Upper lobe of right lung (tissue), 1 donor: ENCODE measurements at regions not wholly inside any gene's neighbourhood (a gene's known extent, or its start where the extent isn't known, plus 50 kb on each side); places are given as distances from the start of the nearest gene placed in this dataset.

ENCODE experiments used
- ATAC-seq: fragments of 200-7000 bp; cut with Tn5 transposase; one replicate; pipeline ENCODE4 v1.9.1; 2020; ENCODE audit warnings: mild to moderate bottlenecking, moderate library complexity
- DNase-seq: peaks from one replicate; pipeline ENCODE4 v3.0.0-alpha.2; 2020
- H3K27ac ChIP-seq: fragments of 200-600 bp; one replicate; pipeline ENCODE4 v1.8.0; 2022
- H3K27me3 ChIP-seq: fragments of 200-600 bp; one replicate; pipeline ENCODE4 v1.8.0; 2022; ENCODE audit warnings: mild to moderate bottlenecking
- H3K36me3 ChIP-seq: fragments of 200-600 bp; one replicate; pipeline ENCODE4 v1.8.0; 2022
- H3K4me1 ChIP-seq: fragments of 200-600 bp; one replicate; pipeline ENCODE4 v1.8.0; 2022
- H3K4me3 ChIP-seq: fragments of 200-600 bp; one replicate; pipeline ENCODE4 v1.8.0; 2022; ENCODE audit warnings: mild to moderate bottlenecking
- H3K9me3 ChIP-seq: fragments of 200-600 bp; one replicate; pipeline ENCODE4 v1.8.0; 2022
- intact Hi-C: fragments of 100-400 bp; cut with DNase I; formaldehyde crosslinking; loops from one replicate; pipeline ENCODE4 v1.11.0; 2022
- TF ChIP-seq, protein P1 (sequence below): fragments of 200-600 bp; IDR thresholded peaks from one replicate; pipeline ENCODE4 v1.8.0; 2022; ENCODE audit warnings: antibody characterized with exemption
- donor health status: DM: no; HTN: yes; CAD: no; lungs with severe emphysema.

DNA sequence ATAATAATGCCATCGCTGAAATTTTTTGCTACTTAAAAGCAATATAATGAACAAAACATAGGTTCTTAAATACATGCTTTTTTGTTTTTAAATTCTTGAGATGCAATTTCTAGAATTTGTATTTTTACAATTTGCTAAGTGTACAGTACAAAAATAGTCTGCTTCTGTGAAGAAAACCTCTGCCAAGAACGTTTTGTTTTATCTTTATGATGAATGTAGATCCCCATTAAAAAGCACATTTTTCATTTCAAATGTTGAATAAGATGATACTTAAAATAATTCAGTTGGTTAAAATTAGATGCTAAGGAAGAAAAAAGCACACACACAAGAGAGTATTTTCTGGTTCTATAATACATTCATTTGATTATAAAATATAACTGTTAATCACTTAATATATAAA, 1358.5 kb upstream of the CITED2 start:
- no peak overlapping the region for H3K4me3 ChIP-seq
- H3K27me3 ChIP-seq: no peaks in the 10 kb centered on the region
- DNase-seq (no peak), ATAC-seq (no peak)
- intact Hi-C loops: no loop called here
- no peaks in the 10 kb centered on the region for H3K9me3 ChIP-seq
- H3K36me3 ChIP-seq: no peaks in the 10 kb centered on the region
- no peaks in the 10 kb centered on the region for H3K4me1 ChIP-seq
- TF ChIP-seq, protein P1, sequence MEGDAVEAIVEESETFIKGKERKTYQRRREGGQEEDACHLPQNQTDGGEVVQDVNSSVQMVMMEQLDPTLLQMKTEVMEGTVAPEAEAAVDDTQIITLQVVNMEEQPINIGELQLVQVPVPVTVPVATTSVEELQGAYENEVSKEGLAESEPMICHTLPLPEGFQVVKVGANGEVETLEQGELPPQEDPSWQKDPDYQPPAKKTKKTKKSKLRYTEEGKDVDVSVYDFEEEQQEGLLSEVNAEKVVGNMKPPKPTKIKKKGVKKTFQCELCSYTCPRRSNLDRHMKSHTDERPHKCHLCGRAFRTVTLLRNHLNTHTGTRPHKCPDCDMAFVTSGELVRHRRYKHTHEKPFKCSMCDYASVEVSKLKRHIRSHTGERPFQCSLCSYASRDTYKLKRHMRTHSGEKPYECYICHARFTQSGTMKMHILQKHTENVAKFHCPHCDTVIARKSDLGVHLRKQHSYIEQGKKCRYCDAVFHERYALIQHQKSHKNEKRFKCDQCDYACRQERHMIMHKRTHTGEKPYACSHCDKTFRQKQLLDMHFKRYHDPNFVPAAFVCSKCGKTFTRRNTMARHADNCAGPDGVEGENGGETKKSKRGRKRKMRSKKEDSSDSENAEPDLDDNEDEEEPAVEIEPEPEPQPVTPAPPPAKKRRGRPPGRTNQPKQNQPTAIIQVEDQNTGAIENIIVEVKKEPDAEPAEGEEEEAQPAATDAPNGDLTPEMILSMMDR: no peak
- no peak overlapping the region for H3K27ac ChIP-seq

DNA sequence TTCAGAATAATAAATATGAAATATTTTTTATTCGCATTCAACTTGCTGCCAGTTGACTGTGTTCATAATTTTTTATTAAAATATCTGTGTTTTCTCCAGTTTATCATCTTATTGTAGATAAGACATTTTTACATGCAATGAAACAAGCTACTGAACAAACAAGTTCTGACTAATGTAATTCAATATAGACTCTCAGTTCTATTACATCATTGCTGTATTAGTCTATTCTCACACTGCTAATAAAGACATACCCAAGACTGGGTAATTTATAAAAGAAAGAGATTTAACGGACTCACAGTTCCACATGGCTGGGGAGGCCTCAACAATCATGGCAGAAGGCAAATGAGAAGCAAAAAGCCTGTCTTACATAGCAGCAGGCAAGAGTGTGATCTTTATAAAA, 1357.7 kb upstream of the CITED2 start:
- TF ChIP-seq, protein P1: no peak
- DNase-seq (no peak), ATAC-seq (no peak)
- Histone ChIP-seq H3K36me3 (no peaks in the 10 kb centered on the region), H3K27ac (no peak overlapping the region), H3K9me3 (no peaks in the 10 kb centered on the region), H3K4me3 (no peak overlapping the region), H3K27me3 (no peaks in the 10 kb centered on the region), H3K4me1 (no peaks in the 10 kb centered on the region)
- intact Hi-C loops: no loop called here

DNA sequence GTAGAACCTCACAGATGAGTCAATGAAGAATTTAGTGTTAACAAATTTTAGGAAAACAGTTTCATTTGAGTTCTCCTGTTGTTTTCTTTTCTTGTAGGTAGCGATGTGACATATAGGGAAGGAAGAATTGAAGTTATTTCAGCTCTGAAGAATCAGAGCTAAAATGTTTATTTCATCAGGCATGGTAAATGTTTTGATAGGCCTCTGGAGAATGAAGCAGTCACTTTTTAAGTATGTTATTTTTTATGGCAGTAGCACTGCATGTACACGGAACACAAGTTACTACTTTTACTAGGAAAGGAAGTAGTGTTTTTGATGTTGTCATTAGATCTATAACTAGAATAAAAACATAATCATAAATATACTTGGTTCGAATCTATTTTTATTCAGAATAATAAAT, 1357.3 kb upstream of the CITED2 start:
- no peaks in the 10 kb centered on the region for H3K36me3 ChIP-seq
- H3K27ac ChIP-seq: no peak overlapping the region
- H3K9me3 ChIP-seq: no peaks in the 10 kb centered on the region
- H3K27me3 ChIP-seq: no peaks in the 10 kb centered on the region
- ATAC-seq (no peak), DNase-seq (no peak)
- TF ChIP-seq, protein P1: no peak
- H3K4me3 ChIP-seq: no peak overlapping the region
- no peaks in the 10 kb centered on the region for H3K4me1 ChIP-seq
- intact Hi-C loops: no loop called here

DNA sequence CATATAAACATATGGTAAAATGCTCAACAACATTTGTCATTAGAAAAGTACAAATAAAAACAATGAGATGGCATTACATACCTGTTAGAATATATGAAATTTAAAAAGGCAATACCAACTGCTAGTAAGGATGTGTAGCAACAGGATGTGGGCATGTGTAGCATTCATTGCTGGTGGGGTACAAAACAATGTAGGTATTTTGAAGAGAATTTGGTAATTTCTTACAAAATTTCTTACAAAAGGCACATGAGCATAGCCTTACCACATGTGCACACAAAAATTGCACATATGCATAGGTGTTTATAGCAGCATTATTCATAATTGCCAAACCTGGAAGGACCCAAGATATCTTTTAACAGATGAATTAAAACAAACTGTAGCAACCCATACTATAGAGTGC, 1355.1 kb upstream of the CITED2 start:
- H3K27me3 ChIP-seq: no peaks in the 10 kb centered on the region
- H3K36me3 ChIP-seq: no peaks in the 10 kb centered on the region
- H3K27ac ChIP-seq: no peak overlapping the region
- intact Hi-C loops: no loop called here
- no peak for DNase-seq
- TF ChIP-seq, protein P1: no peak
- no peak for ATAC-seq
- no peaks in the 10 kb centered on the region for H3K9me3 ChIP-seq
- H3K4me1 ChIP-seq: no peaks in the 10 kb centered on the region
- H3K4me3 ChIP-seq: no peak overlapping the region

DNA sequence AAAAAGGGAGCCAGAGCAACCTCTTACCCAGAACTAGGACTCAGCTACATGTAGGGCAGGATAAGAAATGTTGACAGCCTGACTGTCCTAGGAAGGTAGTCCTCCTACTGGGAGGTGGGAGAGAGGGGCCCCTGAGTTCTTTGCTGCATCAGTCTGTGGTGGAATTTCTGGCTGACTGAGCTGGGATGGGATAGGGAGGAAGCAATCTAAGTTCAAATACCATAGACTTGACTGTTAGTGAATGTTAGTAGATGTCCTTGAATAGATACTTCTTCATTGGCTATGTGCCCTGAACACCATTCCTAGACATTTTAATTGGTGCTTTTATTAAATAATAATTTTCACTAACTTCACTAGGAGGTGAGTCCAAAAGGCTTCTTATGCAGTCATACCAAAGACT, 1343.6 kb upstream of the CITED2 start:
- TF ChIP-seq, protein P1: no peak
- intact Hi-C loops: no loop called here
- DNase-seq: no peak
- H3K9me3 ChIP-seq: no peaks in the 10 kb centered on the region
- no peaks in the 10 kb centered on the region for H3K36me3 ChIP-seq
- no peak overlapping the region for H3K4me3 ChIP-seq
- no peak overlapping the region for H3K27ac ChIP-seq
- H3K4me1 ChIP-seq: no peaks in the 10 kb centered on the region
- no peaks in the 10 kb centered on the region for H3K27me3 ChIP-seq
- no peak for ATAC-seq

DNA sequence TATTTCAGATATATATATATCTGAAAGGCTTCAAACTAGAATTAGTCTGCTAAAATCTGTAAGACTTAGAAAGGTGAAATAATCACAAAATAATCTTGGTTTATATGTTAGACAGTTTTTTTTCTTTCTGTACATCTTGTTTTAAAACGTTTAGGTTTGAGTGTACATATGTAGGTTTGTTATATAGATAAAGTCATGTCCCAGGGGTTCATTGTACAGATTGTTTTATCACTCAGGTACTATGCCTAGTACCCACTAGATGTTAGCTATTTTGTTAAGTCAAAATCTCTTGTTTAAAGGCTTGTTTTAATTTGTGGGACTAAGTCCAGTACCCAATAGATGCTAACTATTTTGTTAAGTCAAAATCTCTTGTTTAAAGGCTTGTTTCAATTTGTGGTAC, 1339.0 kb upstream of the CITED2 start:
- H3K4me1 ChIP-seq: no peaks in the 10 kb centered on the region
- ATAC-seq (no peak), DNase-seq (no peak)
- intact Hi-C loops: no loop called here
- no peak overlapping the region for H3K27ac ChIP-seq
- TF ChIP-seq, protein P1: no peak
- no peaks in the 10 kb centered on the region for H3K36me3 ChIP-seq
- H3K4me3 ChIP-seq: no peak overlapping the region
- no peaks in the 10 kb centered on the region for H3K9me3 ChIP-seq
- H3K27me3 ChIP-seq: no peaks in the 10 kb centered on the region
